AG04450 (cell line): ENCODE measurements at regions not wholly inside any gene's neighbourhood (a gene's known extent, or its start where the extent isn't known, plus 50 kb on each side); places are given as distances from the start of the nearest gene placed in this dataset.

Experiments
- CTCF ChIA-PET: fragments of 300-600, 350-600 bp; formaldehyde crosslinking; extraction: SDS; loops from one replicate; lab custom pipeline; 2022; ENCODE audit warnings: antibody characterized with exemption, inconsistent platforms; lab: Charles Lee
- POLR2A ChIA-PET: fragments of 350-600 bp; formaldehyde crosslinking; extraction: SDS; loops from one replicate; lab custom pipeline; 2021; ENCODE audit warnings: antibody characterized with exemption, inconsistent platforms; lab: Yijun Ruan, JAX
- DNase-seq: peaks from one replicate; pipeline ENCODE4 v3.0.0-alpha.2; 2011; ENCODE audit warnings: low read depth, low spot score
- H3K27ac ChIP-seq: one replicate; pipeline ENCODE4 v1.5.1; 2012; ENCODE audit warnings: low read depth, low read length, control low read depth
- H3K27me3 ChIP-seq: one replicate; pipeline ENCODE4 v1.6.0; 2012; ENCODE audit warnings: low read length; ENCODE audit not compliant: control insufficient read depth, insufficient read depth
- H3K4me3 ChIP-seq: 2 replicates; pipeline ENCODE4 v1.5.1; 2011; ENCODE audit warnings: mild to moderate bottlenecking, low read depth, low read length, control low read depth
- H3K9me3 ChIP-seq: 2 replicates; pipeline ENCODE4 v1.5.1; 2012; ENCODE audit warnings: low read length; ENCODE audit not compliant: control insufficient read depth, insufficient read depth
- CTCF ChIP-seq: IDR thresholded peaks from 2 replicates; pipeline ENCODE4 v1.5.1; 2011; ENCODE audit warnings: low read depth, low read length, control low read depth, inconsistent platforms

- H3K4me3 ChIP-seq = no peak overlapping the region
- no peak for DNase-seq
- CTCF ChIA-PET = no interaction called here
Observed at GRCh38 chr16:72576189-72576588, 404.2 kb upstream of the PMFBP1 start.

DNA sequence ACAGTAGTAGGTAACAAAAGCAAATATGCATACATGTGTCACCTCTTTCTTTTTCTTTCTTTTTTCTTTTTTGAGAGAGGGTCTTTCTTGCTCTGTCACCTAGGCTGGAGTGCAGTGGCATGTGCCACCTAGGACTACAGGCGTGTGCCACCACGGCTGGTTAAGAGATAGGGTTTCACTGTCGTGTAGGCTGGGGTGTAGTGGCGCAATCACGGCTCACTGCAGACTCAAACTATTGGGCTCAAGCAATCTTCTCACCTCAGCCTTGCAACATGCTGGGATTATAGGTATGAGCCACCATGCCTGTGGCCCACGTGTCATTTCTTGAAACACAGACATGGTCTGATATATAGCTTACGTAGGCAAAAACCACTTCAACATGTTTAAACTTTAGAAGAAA is 397.7 kb upstream of the PMFBP1 start:
- no peaks in the 10 kb centered on the region for H3K9me3 ChIP-seq
- H3K27ac ChIP-seq = no peak overlapping the region
- no peak for TF ChIP-seq CTCF
- H3K4me3 ChIP-seq = no peak overlapping the region
- no peaks in the 10 kb centered on the region for H3K27me3 ChIP-seq
- DNase-seq = no peak
- POLR2A ChIA-PET = no interaction called here
- CTCF ChIA-PET = no interaction called here

More at GRCh38 chr16:72576189-72576588, 404.2 kb upstream of the PMFBP1 start:
- Histone ChIP-seq H3K9me3 (no peaks in the 10 kb centered on the region), H3K27me3 (no peaks in the 10 kb centered on the region), H3K27ac (no peak overlapping the region)
- POLR2A ChIA-PET = no interaction called here
- TF ChIP-seq CTCF = no peak

DNA sequence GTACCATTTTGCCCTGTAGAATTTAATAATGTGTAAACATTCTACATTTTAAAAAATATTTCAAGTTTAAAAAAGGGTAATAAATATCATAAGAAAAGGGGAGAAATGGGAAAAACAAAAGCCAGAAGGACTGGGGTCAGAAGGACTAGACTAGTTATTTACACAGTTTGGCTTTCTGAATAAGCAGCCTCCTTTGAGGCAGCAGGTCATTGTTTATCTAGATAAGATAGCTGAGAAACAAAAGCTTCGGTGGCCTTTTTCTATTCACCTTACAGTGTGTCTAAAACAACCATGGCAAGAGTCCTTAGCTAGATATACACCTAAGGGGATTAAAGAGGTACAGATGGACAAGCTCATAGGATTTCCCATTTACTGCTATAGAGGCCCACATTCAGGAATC is 396.5 kb upstream of the PMFBP1 start:
- no peaks in the 10 kb centered on the region for H3K27me3 ChIP-seq
- H3K4me3 ChIP-seq = no peak overlapping the region
- no peaks in the 10 kb centered on the region for H3K9me3 ChIP-seq
- TF ChIP-seq CTCF = no peak
- CTCF ChIA-PET = no interaction called here
- no peak overlapping the region for H3K27ac ChIP-seq
- DNase-seq = no peak
- POLR2A ChIA-PET = no interaction called here

DNA sequence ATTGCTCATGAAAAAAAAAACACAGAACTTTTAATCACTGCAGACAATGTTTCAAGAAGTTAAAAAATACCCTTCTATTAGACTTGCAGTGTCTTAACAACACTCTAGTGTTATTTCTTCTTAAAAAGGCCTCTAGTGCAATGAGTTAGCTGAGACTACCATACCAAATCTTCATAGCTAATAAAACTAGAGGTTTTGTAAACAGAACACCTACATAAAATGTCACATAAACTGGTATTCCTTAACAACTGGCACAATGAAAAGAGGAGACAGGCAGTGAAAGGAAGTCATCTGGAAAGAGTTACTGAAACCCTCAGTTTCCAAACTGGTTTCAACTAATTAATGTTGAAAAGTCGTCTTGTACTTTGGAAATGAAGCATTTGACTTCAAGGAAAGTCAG is 394.2 kb upstream of the PMFBP1 start:
- TF ChIP-seq CTCF = no peak
- ChIA-PET CTCF (no interaction called here), POLR2A (no interaction called here)

DNA sequence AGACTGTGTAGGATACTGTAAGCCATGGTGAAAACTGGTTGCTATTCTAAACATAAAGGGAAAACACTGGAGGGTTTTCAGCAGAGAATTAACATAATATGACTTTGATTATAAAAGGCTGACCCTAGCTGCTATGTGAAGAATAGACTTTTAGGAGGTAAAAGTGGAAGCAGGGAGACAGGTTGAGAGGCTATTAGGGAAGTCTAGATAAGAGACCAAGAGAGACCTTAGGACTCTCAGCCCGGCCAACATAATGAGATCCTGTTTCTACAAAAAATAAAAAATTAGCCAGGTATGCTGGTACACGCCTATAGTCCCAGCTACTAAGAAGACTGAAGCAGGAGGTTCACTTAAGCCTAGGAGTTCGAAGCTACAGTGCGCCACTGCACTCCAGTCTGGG is 393.2 kb upstream of the PMFBP1 start:
- DNase-seq = no peak
- ChIA-PET POLR2A (no interaction called here), CTCF (no interaction called here)
- Histone ChIP-seq H3K4me3 (no peak overlapping the region), H3K27me3 (no peaks in the 10 kb centered on the region), H3K27ac (no peak overlapping the region), H3K9me3 (no peaks in the 10 kb centered on the region)
- TF ChIP-seq CTCF = no peak

More for the DNA sequence above, 394.2 kb upstream of the PMFBP1 start:
- Histone ChIP-seq H3K4me3 (no peak overlapping the region), H3K9me3 (no peaks in the 10 kb centered on the region), H3K27me3 (no peaks in the 10 kb centered on the region), H3K27ac (no peak overlapping the region)
- no peak for DNase-seq
